GM19455 (cell line): ENCODE measurements at regions not wholly inside any gene's neighbourhood (a gene's known extent, or its start where the extent isn't known, plus 50 kb on each side); places are given as distances from the start of the nearest gene placed in this dataset.

Experiments
- ATAC-seq: cut with Tn5 transposase; IDR thresholded peaks from one replicate; pipeline ENCODE4 v1.9.1; 2021; ENCODE audit not compliant: unreplicated experiment

GRCh38 chr16:66212428-66212827 is 154.1 kb upstream of the CDH5 start:
- ATAC-seq = no peak

GRCh38 chr16:66211651-66212050 is 154.8 kb upstream of the CDH5 start:
- ATAC-seq = no peak

DNA sequence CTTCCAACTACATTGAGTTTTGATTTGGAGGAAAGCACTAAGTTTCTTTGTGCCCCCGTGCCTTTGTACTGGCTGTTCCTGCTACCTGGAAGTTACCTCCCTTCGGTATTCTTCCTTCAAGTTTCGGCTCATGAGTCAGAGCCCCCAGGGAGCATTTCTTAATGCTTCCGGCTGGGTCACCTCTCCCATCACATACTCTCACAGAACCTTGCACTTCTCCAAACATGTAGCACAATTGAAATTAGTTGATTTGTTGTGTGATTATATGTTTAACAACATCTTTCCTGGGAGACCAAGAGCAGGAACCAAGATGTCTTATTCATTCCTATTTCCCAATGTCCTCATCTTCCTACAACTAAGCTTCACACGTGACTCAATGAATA is 158.6 kb upstream of the CDH5 start:
- ATAC-seq = no peak

GRCh38 chr16:66207139-66207882 is 159.2 kb upstream of the CDH5 start:
- ATAC-seq = no peak

DNA sequence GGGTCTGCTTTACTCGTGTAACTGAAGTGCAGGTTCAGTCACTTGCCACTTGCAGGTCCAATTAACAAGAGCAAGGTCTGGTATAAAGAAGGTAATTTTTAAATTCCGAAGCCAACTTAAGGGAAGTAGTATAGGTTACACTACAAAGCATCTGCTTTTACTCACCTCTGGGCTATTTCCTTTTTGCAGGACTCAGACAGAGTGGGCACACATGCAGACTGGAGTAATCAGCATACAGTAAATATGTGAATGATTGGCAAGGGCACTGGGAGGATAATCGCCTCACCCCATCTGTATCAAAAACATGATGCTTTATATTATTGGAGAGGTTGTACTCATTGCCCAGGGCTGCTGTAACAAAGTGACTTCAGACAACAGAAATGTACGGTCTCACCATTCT is 160.1 kb upstream of the CDH5 start:
- ATAC-seq = no peak

DNA sequence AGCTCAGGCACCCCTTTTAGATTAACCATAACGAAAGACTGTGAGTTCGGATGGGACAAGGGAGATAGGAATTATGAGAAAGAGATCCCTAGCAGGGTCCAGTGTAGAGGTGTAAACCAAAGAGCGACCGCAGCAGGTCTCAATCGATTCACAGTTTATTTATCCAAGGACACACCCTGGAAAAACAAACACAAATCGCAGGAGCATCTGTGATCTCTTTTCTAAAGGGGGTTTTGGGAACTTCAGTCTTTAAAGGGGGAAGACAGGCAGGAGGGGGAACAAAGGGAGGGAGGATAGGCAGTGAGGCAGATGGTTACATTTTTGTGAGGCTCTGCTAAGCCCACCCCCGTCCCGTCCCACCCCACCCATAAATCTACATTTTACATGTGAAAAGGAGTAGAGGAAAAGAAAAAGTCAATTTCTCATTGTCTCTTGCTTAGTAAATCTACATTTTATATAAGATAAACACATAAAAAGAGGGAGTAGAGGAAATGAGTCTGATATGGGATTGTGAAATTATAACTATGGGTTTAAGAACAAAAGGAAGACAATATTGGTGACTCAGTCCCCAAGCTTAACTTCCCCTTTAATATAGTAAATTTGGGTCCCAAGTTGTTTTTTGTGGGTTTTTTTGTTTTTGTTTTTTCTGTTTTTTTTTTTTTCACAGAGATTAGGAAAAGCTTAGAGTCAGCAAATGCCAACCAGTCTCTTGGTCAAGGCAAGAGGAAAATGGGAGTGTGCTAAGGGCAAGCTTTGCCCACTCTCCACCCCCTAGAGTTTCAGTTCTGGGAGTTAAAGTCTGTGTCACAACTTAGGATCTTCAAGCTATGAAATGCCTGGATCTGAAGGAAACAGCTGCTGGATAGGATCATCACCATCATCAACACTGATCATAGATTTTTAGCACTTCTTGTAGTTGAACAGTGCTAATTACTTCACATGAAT is 160.9 kb upstream of the CDH5 start:
- no peak for ATAC-seq

GRCh38 chr16:66204756-66205155 is 161.7 kb upstream of the CDH5 start:
- ATAC-seq = no peak

DNA sequence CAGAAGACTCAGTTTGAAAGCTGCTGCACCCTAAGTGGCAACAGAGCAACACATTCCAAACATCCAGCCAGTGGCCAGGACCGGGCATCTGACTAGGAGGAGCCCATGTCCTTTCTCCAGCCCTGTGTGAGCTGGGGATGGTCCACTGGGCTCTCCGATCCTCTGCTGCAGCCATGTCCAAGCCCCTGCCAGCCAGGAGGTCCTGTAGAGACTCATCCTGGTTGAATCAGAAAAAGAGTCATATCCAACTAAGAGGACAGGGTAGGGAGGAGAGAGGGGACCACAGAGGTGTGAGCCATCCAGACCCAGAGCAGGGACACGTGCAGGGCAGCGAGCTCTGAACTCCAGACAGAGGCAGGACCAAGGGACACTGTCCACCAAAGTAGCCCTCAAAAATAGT is 163.0 kb upstream of the CDH5 start:
- ATAC-seq = no peak

DNA sequence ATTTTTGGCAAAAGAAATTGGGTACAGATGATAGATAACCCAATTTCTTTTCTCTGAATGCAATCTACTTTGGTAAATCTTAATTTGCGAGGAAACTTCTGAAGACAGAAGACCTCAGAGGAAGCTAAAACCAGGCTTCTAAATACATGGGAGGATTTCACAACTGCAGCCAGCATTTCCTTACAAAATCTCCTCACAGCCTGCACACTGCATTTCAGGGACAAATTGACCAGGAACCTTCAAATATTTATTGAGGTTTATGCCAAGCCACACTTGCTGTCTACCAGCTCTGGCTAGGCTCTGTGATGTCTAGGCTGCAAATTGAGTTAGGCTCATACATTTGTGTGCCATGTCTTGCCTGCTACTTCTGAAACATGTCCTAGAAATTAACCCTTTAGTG is 167.3 kb upstream of the CDH5 start:
- no peak for ATAC-seq

- ATAC-seq = no peak
These were observed 167.8 kb upstream of the CDH5 start for GRCh38 chr16:66198641-66199040.

GRCh38 chr16:66197668-66198278 is 168.7 kb upstream of the CDH5 start:
- no peak for ATAC-seq

DNA sequence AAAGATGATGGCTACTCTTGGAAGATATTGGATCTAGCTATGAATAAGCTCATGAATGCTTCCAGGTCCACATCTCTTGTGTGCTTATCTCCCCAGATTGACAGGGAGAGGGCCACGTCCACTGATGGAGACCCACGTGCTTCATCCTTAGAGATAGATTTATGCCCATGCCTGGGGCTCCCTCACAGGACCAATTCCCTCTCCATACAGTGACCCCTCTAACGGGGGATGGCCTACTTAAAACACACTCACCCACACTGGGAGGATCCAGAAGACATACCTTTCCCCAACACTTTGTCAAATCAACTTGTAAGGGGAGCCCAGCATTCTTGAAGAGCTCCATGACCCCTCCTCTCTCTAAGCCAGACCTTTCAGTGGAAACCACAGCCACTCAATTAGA is 169.7 kb upstream of the CDH5 start:
- ATAC-seq = no peak

DNA sequence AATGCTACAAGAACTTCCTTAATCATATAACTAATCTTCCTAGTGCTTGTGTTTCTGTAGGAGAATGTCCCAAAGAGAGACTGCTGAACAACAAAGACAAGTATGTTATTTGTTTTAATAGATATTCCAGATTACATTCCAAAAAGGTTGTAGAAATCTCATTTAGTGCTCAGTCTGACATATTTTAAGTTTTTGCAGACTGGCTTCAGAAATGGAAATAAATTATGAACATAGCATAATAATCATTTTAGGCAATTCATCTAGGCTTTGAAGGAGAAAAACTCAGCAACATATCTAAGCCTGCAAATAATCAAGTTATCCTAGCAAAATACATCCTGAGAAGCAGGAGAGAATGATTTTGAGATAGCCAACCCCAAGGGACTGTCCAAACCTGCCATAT is 171.6 kb upstream of the CDH5 start:
- ATAC-seq = no peak

DNA sequence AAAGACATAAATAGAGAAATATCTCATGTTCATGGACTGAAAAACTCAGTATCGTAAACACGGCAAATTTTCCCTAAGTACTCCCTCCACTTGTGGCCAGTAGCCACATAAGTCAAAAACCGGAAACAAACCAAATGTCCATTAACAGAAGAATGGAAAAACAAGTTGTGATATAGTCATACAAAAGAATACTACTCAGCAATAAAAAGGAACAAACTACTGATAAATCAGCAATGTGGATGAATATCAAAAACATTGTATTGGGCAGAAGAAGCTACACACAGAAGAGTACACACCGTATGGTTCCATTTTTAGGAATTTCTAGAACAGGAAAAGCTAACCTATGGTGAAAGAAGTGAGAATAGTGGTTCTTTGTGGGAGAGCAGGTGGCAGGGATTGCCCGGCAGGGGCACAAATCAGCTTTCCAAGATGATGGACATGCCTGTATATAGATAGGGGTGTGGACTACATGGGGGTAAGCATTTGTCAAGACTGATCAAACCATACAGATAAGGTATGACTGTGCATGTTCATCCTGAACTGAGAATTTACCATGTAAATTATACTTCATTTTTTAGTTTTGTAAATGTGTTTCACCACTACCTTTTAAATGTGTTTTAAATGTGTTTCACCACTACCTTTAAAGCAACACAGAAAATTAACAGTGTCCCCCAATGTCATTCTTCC is 172.8 kb upstream of the CDH5 start:
- ATAC-seq = no peak

DNA sequence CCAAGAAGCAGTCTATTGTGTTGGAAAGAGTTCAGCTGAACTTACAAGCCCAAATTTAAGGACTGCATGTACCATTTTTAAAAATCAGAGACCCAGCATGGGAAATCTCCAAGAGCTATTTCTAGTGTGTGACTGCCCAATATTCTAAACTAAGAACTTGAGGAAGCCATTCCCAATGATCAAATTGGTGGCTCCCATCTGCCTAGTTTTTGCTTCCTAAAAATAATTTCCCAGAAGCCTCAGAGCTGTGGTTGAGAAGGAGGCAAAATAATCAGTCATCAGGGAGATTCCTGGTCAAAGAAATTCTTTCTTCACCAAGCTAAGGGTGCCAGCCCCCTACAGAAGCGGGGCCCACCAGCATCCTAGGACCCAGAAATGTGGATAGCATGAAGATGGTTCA is 176.1 kb upstream of the CDH5 start:
- no peak for ATAC-seq

DNA sequence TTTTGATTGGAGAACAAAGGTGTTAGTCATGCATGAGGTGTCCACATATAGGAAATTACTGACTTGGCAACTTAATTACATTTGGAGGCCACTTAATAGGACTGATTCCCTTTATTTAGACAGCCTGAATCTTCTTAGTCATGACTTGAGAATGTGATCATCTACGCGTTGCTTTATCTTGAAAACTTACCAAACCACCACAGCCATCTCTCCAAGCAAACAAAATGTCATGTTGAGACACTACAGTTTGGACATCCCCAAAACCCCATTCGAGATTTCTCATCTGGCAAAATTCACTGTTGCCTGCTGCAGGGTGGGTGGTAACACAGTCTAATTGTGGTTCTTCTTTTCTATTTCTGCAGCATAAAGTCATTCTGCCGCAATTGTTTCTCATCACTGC is 176.5 kb upstream of the CDH5 start:
- no peak for ATAC-seq

- no peak for ATAC-seq
These were observed 177.4 kb upstream of the CDH5 start for GRCh38 chr16:66188917-66189725.

DNA sequence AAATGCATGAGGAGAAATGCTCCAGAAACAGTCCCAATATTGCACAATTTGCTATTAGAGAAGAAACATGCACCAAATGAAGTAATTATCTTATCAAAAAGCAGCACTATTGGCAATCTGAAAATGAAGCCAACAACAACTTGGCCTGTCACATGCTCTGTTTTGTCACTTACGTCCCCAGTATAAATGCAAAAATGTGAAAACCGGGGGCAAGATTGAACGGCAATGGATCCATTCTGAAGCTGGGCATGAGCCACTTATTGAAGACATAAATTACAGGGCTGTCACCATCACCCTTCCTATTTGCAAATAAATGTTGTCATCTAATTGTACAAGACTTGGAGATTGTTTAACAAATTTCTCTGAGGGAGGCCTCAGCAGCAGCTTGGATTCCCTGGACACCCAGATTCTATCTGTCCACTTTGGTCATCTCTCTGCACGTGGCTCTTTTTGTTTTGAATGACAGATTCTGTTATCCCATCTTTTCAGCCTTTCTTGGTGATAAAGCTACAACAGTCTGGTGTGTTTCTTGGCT is 180.2 kb upstream of the CDH5 start:
- no peak for ATAC-seq

- no peak for ATAC-seq
These were observed 183.9 kb upstream of the CDH5 start for GRCh38 chr16:66182592-66182991.

DNA sequence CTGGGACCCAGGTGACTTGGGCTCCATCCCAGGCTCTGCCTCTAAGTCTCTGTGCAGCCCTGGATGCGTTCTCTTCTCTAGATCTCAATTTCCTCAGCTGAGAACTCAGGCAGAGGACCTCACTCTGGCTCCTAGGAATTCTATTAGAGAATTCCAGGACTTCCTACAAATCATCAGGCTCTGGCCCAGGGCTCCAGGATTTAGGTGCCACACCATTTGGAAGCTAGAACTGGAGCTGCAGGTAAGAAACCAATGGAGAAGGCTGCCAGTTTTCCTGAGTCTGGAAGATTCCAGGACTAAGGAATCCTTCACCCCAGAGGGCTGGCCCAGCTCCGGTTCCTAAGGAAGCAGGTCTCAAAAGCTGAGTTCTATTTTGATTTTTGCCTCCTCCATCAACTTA is 189.8 kb upstream of the CDH5 start:
- no peak for ATAC-seq
